KBM-7 (cell line): ENCODE measurements at regions not wholly inside any gene's neighbourhood (a gene's known extent, or its start where the extent isn't known, plus 50 kb on each side); places are given as distances from the start of the nearest gene placed in this dataset.

Experiments
- DNase-seq: peaks from one replicate; pipeline ENCODE4 v3.0.0-alpha.2; 2015
- in situ Hi-C: fragments of 300-500 bp; cut with MboI; formaldehyde crosslinking; loops from 2 replicates; pipeline ENCODE4 v1.14.3; 2020; ENCODE audit warnings: low sequenced_read_pairs, low pct_unique_long_range_greater_than_20kb, mixed read lengths

GRCh38 chr20:62590309-62591121, 51.8 kb upstream of the SLCO4A1 start:
- in situ Hi-C loops: no loop called here
- DNase-seq: no peak

GRCh38 chr20:62591122-62591468, 51.2 kb upstream of the SLCO4A1 start:
- no peak for DNase-seq
- in situ Hi-C loops: no loop called here

- in situ Hi-C loops: no loop called here
- no peak for DNase-seq
Observed at GRCh38 chr20:62591591-62591990, 50.7 kb upstream of the SLCO4A1 start.
